Uterus (tissue), 2 donors: ENCODE measurements at regions not wholly inside any gene's neighbourhood (a gene's known extent, or its start where the extent isn't known, plus 50 kb on each side); places are given as distances from the start of the nearest gene placed in this dataset.

Source experiments
- POLR2A ChIP-seq, 2 donors: fragments of 450-650 bp; IDR thresholded peaks; one replicate each; pipeline ENCODE4 v1.6.1; 2016; ENCODE audit warnings: antibody characterized with exemption in 2 of 2, mild to moderate bottlenecking in 1 of 2, moderate library complexity in 1 of 2
- TF ChIP-seq, protein P1 (sequence below), 4 experiments: fragments of 200-600 bp in 2 of 4; fragments of 450-650 bp in 2 of 4; sonication (generic) in 2 of 4; IDR thresholded peaks; one replicate each; pipeline ENCODE4 v1.5.1; 2016 to 2019; ENCODE audit warnings: antibody characterized with exemption in 4 of 4, mild to moderate bottlenecking in 2 of 4, moderate library complexity in 1 of 4

- no peak for TF ChIP-seq POLR2A (IDR thresholded peaks at IDR 0.05)
- TF ChIP-seq, protein P1, sequence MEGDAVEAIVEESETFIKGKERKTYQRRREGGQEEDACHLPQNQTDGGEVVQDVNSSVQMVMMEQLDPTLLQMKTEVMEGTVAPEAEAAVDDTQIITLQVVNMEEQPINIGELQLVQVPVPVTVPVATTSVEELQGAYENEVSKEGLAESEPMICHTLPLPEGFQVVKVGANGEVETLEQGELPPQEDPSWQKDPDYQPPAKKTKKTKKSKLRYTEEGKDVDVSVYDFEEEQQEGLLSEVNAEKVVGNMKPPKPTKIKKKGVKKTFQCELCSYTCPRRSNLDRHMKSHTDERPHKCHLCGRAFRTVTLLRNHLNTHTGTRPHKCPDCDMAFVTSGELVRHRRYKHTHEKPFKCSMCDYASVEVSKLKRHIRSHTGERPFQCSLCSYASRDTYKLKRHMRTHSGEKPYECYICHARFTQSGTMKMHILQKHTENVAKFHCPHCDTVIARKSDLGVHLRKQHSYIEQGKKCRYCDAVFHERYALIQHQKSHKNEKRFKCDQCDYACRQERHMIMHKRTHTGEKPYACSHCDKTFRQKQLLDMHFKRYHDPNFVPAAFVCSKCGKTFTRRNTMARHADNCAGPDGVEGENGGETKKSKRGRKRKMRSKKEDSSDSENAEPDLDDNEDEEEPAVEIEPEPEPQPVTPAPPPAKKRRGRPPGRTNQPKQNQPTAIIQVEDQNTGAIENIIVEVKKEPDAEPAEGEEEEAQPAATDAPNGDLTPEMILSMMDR (IDR thresholded peaks at IDR 0.05): no peak
Measured at GRCh38 chr10:4637657-4638056, 188.3 kb upstream of the AKR1E2 start.
